Choroid plexus epithelial cell (primary cell): ENCODE measurements at regions not wholly inside any gene's neighbourhood (a gene's known extent, or its start where the extent isn't known, plus 50 kb on each side); places are given as distances from the start of the nearest gene placed in this dataset.

Experiments
- DNase-seq: peaks from one replicate; pipeline ENCODE4 v3.0.0-alpha.2; 2010; ENCODE audit warnings: low read depth
- H3K4me3 ChIP-seq: 2 replicates; pipeline ENCODE4 v1.5.1; 2011; ENCODE audit warnings: low read depth, mild to moderate bottlenecking, control low read depth, low read length, moderate library complexity
- CTCF ChIP-seq: conservative IDR thresholded peaks from 2 replicates; pipeline ENCODE4 v1.5.1; 2011; ENCODE audit warnings: low read depth, mild to moderate bottlenecking, control low read depth, inconsistent platforms, low read length, moderate library complexity

- TF ChIP-seq CTCF, result no peak
Observed at GRCh38 chr15:91688811-91689210, 164.7 kb upstream of the SLCO3A1 start.

GRCh38 chr15:91689377-91689776 is 164.1 kb upstream of the SLCO3A1 start:
- no peak for TF ChIP-seq CTCF
- no peak overlapping the region for H3K4me3 ChIP-seq
- no peak for DNase-seq

More at GRCh38 chr15:91688811-91689210, 164.7 kb upstream of the SLCO3A1 start:
- DNase-seq, result no peak
- no peak overlapping the region for H3K4me3 ChIP-seq

GRCh38 chr15:91692596-91692995 is 160.9 kb upstream of the SLCO3A1 start:
- no peak for DNase-seq
- no peak for TF ChIP-seq CTCF
- H3K4me3 ChIP-seq, result no peak overlapping the region

GRCh38 chr15:91694131-91694830 is 159.2 kb upstream of the SLCO3A1 start:
- no peak for DNase-seq
- H3K4me3 ChIP-seq, result no peak overlapping the region

GRCh38 chr15:91694831-91695210 is 158.7 kb upstream of the SLCO3A1 start:
- H3K4me3 ChIP-seq, result no peak overlapping the region
- DNase-seq, result no peak
- no peak for TF ChIP-seq CTCF

More at GRCh38 chr15:91694131-91694830, 159.2 kb upstream of the SLCO3A1 start:
- TF ChIP-seq CTCF, result no peak

- no peak for TF ChIP-seq CTCF
- no peak overlapping the region for H3K4me3 ChIP-seq
- no peak for DNase-seq
Observed at GRCh38 chr15:91695799-91696198, 157.7 kb upstream of the SLCO3A1 start.

- TF ChIP-seq CTCF, result no peak
- no peak overlapping the region for H3K4me3 ChIP-seq
- DNase-seq, result no peak
Observed at GRCh38 chr15:91696981-91697380, 156.5 kb upstream of the SLCO3A1 start.
